ENCODE measurements at regions not wholly inside any gene's neighbourhood (a gene's known extent, or its start where the extent isn't known, plus 50 kb on each side); places are given as distances from the start of the nearest gene placed in this dataset.

GRCh38 chr15:70293591-70294470, 196.1 kb upstream of the TLE3 start:
- TF ChIP-seq, protein P1, sequence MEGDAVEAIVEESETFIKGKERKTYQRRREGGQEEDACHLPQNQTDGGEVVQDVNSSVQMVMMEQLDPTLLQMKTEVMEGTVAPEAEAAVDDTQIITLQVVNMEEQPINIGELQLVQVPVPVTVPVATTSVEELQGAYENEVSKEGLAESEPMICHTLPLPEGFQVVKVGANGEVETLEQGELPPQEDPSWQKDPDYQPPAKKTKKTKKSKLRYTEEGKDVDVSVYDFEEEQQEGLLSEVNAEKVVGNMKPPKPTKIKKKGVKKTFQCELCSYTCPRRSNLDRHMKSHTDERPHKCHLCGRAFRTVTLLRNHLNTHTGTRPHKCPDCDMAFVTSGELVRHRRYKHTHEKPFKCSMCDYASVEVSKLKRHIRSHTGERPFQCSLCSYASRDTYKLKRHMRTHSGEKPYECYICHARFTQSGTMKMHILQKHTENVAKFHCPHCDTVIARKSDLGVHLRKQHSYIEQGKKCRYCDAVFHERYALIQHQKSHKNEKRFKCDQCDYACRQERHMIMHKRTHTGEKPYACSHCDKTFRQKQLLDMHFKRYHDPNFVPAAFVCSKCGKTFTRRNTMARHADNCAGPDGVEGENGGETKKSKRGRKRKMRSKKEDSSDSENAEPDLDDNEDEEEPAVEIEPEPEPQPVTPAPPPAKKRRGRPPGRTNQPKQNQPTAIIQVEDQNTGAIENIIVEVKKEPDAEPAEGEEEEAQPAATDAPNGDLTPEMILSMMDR (IDR thresholded peaks at IDR 0.05; ENCODE audit: partially characterized antibody, unreplicated experiment), result no peak
- DNase-seq, result no peak
- Mint-ChIP-seq H3K27ac (ENCODE audit: unreplicated experiment) (no peak overlapping the region), H3K9me3 (ENCODE audit: unreplicated experiment) (no peaks in the 10 kb centered on the region), H3K4me3 (ENCODE audit: unreplicated experiment) (no peak overlapping the region), H3K27me3 (ENCODE audit: unreplicated experiment) (no peaks in the 10 kb centered on the region), H3K36me3 (ENCODE audit: unreplicated experiment) (no peaks in the 10 kb centered on the region), H3K4me1 (ENCODE audit: low read depth, unreplicated experiment) (peaks cover 4% of the 10 kb centered on the region)

DNA sequence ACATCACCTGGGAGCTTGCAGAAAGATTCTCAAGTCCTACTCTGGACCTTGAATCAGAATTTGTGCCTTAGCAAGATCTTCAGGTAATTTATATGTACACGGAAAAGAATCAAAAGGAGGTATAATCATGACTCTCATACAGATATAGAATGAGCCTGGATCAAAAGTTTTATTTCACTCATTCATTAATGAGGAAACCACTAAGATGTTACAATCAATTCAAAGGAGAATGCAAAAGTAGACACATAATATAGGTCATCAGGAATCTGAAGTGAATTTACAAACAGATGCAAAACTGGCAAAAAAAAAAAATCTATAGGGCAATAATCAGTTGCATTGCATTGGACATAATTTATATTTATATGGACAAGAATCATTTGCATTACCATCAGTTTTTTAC, 195.4 kb upstream of the TLE3 start:
- Mint-ChIP-seq H3K27me3 (ENCODE audit: unreplicated experiment) (no peaks in the 10 kb centered on the region), H3K9me3 (ENCODE audit: unreplicated experiment) (peaks cover 2% of the 10 kb centered on the region), H3K4me1 (ENCODE audit: low read depth, unreplicated experiment) (peaks cover 4% of the 10 kb centered on the region), H3K4me3 (ENCODE audit: unreplicated experiment) (no peak overlapping the region), H3K27ac (ENCODE audit: unreplicated experiment) (no peak overlapping the region), H3K36me3 (ENCODE audit: unreplicated experiment) (no peaks in the 10 kb centered on the region)
- TF ChIP-seq, protein P1 (IDR thresholded peaks at IDR 0.05; ENCODE audit: partially characterized antibody, unreplicated experiment), result no peak
- no peak for DNase-seq

- no peak overlapping the region for H3K4me3 Mint-ChIP-seq (ENCODE audit: unreplicated experiment)
- TF ChIP-seq, protein P1 (IDR thresholded peaks at IDR 0.05; ENCODE audit: partially characterized antibody, unreplicated experiment), result no peak
- no peak for DNase-seq
- peaks cover 2% of the 10 kb centered on the region for H3K9me3 Mint-ChIP-seq (ENCODE audit: unreplicated experiment)
- no peaks in the 10 kb centered on the region for H3K36me3 Mint-ChIP-seq (ENCODE audit: unreplicated experiment)
- H3K27me3 Mint-ChIP-seq (ENCODE audit: unreplicated experiment), result no peaks in the 10 kb centered on the region
- H3K4me1 Mint-ChIP-seq (ENCODE audit: low read depth, unreplicated experiment), result peaks cover 4% of the 10 kb centered on the region
- H3K27ac Mint-ChIP-seq (ENCODE audit: unreplicated experiment), result no peak overlapping the region
Measured at GRCh38 chr15:70292076-70292760, 194.5 kb upstream of the TLE3 start.

GRCh38 chr15:70291305-70292075, 193.8 kb upstream of the TLE3 start:
- Mint-ChIP-seq H3K36me3 (ENCODE audit: unreplicated experiment) (no peaks in the 10 kb centered on the region), H3K4me1 (ENCODE audit: low read depth, unreplicated experiment) (peaks cover 6% of the 10 kb centered on the region), H3K9me3 (ENCODE audit: unreplicated experiment) (peaks cover 2% of the 10 kb centered on the region), H3K27me3 (ENCODE audit: unreplicated experiment) (no peaks in the 10 kb centered on the region), H3K4me3 (ENCODE audit: unreplicated experiment) (no peak overlapping the region), H3K27ac (ENCODE audit: unreplicated experiment) (no peak overlapping the region)
- TF ChIP-seq, protein P1 (IDR thresholded peaks at IDR 0.05; ENCODE audit: partially characterized antibody, unreplicated experiment), result no peak
- no peak for DNase-seq
